SK-N-SH (cell line): ENCODE measurements at regions not wholly inside any gene's neighbourhood (a gene's known extent, or its start where the extent isn't known, plus 50 kb on each side); places are given as distances from the start of the nearest gene placed in this dataset.

Experiments used
- CTCF ChIP-seq: fragments of 200-600 bp; sonication (generic); IDR thresholded peaks from 2 replicates; pipeline ENCODE4 v1.6.1; 2017; ENCODE audit warnings: antibody characterized with exemption, mild to moderate bottlenecking, moderate library complexity
- EP300 ChIP-seq, 2 experiments: IDR thresholded peaks; 2 replicates each; pipeline versions ENCODE4 v1.4.0 to v1.6.1; 2012; ENCODE audit warnings: borderline replicate concordance in 1 of 2, low read depth in 1 of 2, low read length in 1 of 2
- EZH2phosphoT487 ChIP-seq: fragments of 200-600 bp; sonication (generic); IDR thresholded peaks from 2 replicates; pipeline ENCODE4 v1.6.1; 2017; ENCODE audit warnings: low read depth, mixed run types, mild to moderate bottlenecking, antibody characterized with exemption, moderate library complexity, borderline replicate concordance
- MEF2A ChIP-seq: IDR thresholded peaks from 2 replicates; pipeline ENCODE4 v1.4.0; 2012; ENCODE audit warnings: low read depth, borderline replicate concordance
- POLR2AphosphoS5 ChIP-seq: IDR thresholded peaks from 2 replicates; pipeline ENCODE4 v1.6.1; 2012; ENCODE audit warnings: low read depth, low read length
- RAD21 ChIP-seq: IDR thresholded peaks from 2 replicates; pipeline ENCODE4 v1.6.1; 2012; ENCODE audit warnings: mild to moderate bottlenecking, low read length
- TF ChIP-seq, protein P1 (sequence below): IDR thresholded peaks from 2 replicates; pipeline ENCODE4 v1.6.1; 2012; ENCODE audit warnings: mild to moderate bottlenecking, low read depth, low read length, moderate library complexity

- TF ChIP-seq RAD21 (no peak), EP300 (IDR thresholded peaks at IDR 0.05; ENCODE audit: borderline replicate concordance in 1 of 2, low read depth in 1 of 2, low read length in 1 of 2) (no peak), EZH2phosphoT487 (no peak), CTCF (no peak), MEF2A (no peak), POLR2AphosphoS5 (no peak)
- TF ChIP-seq, protein P1, sequence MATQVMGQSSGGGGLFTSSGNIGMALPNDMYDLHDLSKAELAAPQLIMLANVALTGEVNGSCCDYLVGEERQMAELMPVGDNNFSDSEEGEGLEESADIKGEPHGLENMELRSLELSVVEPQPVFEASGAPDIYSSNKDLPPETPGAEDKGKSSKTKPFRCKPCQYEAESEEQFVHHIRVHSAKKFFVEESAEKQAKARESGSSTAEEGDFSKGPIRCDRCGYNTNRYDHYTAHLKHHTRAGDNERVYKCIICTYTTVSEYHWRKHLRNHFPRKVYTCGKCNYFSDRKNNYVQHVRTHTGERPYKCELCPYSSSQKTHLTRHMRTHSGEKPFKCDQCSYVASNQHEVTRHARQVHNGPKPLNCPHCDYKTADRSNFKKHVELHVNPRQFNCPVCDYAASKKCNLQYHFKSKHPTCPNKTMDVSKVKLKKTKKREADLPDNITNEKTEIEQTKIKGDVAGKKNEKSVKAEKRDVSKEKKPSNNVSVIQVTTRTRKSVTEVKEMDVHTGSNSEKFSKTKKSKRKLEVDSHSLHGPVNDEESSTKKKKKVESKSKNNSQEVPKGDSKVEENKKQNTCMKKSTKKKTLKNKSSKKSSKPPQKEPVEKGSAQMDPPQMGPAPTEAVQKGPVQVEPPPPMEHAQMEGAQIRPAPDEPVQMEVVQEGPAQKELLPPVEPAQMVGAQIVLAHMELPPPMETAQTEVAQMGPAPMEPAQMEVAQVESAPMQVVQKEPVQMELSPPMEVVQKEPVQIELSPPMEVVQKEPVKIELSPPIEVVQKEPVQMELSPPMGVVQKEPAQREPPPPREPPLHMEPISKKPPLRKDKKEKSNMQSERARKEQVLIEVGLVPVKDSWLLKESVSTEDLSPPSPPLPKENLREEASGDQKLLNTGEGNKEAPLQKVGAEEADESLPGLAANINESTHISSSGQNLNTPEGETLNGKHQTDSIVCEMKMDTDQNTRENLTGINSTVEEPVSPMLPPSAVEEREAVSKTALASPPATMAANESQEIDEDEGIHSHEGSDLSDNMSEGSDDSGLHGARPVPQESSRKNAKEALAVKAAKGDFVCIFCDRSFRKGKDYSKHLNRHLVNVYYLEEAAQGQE: no peak
These were observed 1132.4 kb upstream of the ADGRL2 start for GRCh38 chr1:80668372-80668771.
